HG03135 (cell line): ENCODE measurements at regions not wholly inside any gene's neighbourhood (a gene's known extent, or its start where the extent isn't known, plus 50 kb on each side); places are given as distances from the start of the nearest gene placed in this dataset.
"Not testable (repeated sequence)": the region's sequence is repeated elsewhere in the genome, so short reads cannot be mapped to it uniquely, and the experiment has no call there.

ENCODE experiments used
- ATAC-seq: cut with Tn5 transposase; IDR thresholded peaks from one replicate; pipeline ENCODE4 v1.9.1; 2021; ENCODE audit warnings: mild to moderate bottlenecking, moderate library complexity; ENCODE audit not compliant: unreplicated experiment

GRCh38 chr4:130851932-130852331 is 1756.0 kb downstream of the C4orf33 start:
- no peak for ATAC-seq

- ATAC-seq = no peak
Measured at GRCh38 chr4:130855533-130855932, 1759.6 kb downstream of the C4orf33 start.

GRCh38 chr4:130859991-130860390 is 1764.0 kb downstream of the C4orf33 start:
- ATAC-seq = no peak

- ATAC-seq = no peak
Measured at GRCh38 chr4:130896920-130897319, 1801.0 kb downstream of the C4orf33 start.

- no peak for ATAC-seq
Measured at GRCh38 chr4:130901321-130901720, 1805.4 kb downstream of the C4orf33 start.

GRCh38 chr4:130922955-130923354 is 1827.0 kb downstream of the C4orf33 start:
- no peak for ATAC-seq

- no peak for ATAC-seq
Measured at GRCh38 chr4:130955520-130955919, 1859.6 kb downstream of the C4orf33 start.

GRCh38 chr4:130985371-130985770 is 1889.4 kb downstream of the C4orf33 start:
- ATAC-seq = no peak

GRCh38 chr4:130995988-130996387 is 1900.0 kb downstream of the C4orf33 start:
- ATAC-seq = no peak

- no peak for ATAC-seq
Measured at GRCh38 chr4:131001371-131001770, 1905.4 kb downstream of the C4orf33 start.

GRCh38 chr4:131002132-131002531 is 1906.2 kb downstream of the C4orf33 start:
- no peak for ATAC-seq

- ATAC-seq = no peak
Measured at GRCh38 chr4:131006388-131006787, 1910.4 kb downstream of the C4orf33 start.

GRCh38 chr4:131011961-131012360 is 1916.0 kb downstream of the C4orf33 start:
- ATAC-seq = not testable (repeated sequence)

- ATAC-seq = no peak
Measured at GRCh38 chr4:131013226-131013625, 1917.3 kb downstream of the C4orf33 start.

- no peak for ATAC-seq
Measured at GRCh38 chr4:131026771-131027170, 1930.8 kb downstream of the C4orf33 start.

- ATAC-seq = no peak
Measured at GRCh38 chr4:131044368-131044767, 1948.4 kb downstream of the C4orf33 start.

- no peak for ATAC-seq
Measured at GRCh38 chr4:131046821-131047220, 1950.9 kb downstream of the C4orf33 start.

- ATAC-seq = no peak
Measured at GRCh38 chr4:131052646-131053045, 1956.7 kb downstream of the C4orf33 start.

- ATAC-seq = no peak
Measured at GRCh38 chr4:131054489-131055019, 1958.6 kb downstream of the C4orf33 start.

GRCh38 chr4:131061734-131062133 is 1965.8 kb downstream of the C4orf33 start:
- ATAC-seq = no peak

- ATAC-seq = no peak
Measured at GRCh38 chr4:131063878-131064277, 1967.9 kb downstream of the C4orf33 start.

GRCh38 chr4:131081069-131081468 is 1985.1 kb downstream of the C4orf33 start:
- ATAC-seq = no peak

GRCh38 chr4:131084997-131085396 is 1989.0 kb downstream of the C4orf33 start:
- ATAC-seq = no peak
